GM18499 (cell line): ENCODE measurements at regions not wholly inside any gene's neighbourhood (a gene's known extent, or its start where the extent isn't known, plus 50 kb on each side); places are given as distances from the start of the nearest gene placed in this dataset.
"Not testable (repeated sequence)": the region's sequence is repeated elsewhere in the genome, so short reads cannot be mapped to it uniquely, and the experiment has no call there.

Experiments used
- ATAC-seq: cut with Tn5 transposase; IDR thresholded peaks from one replicate; pipeline ENCODE4 v1.9.1; 2021; ENCODE audit warnings: moderate number of reproducible peaks; ENCODE audit not compliant: insufficient read depth, unreplicated experiment

DNA sequence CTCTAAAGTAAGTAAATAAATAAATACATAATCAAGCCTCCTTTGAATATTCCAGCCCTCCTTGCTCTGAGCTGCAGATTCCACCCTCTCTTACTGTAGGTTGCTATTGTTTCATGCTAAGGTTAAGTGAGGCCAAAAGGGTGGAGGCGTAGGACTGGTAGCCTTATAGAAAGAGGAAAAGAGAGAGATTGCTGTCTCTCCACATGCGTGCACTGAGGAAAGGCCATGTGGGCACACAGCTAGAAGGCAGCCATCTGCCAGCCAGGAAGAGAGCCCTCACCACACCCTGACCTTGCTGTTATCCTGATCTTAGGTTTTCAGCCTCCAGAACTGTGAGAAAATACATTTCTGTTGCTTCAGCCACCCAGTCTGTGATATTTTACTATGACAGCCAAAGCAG is 52.0 kb upstream of the GPCPD1 start:
- ATAC-seq, result no peak

DNA sequence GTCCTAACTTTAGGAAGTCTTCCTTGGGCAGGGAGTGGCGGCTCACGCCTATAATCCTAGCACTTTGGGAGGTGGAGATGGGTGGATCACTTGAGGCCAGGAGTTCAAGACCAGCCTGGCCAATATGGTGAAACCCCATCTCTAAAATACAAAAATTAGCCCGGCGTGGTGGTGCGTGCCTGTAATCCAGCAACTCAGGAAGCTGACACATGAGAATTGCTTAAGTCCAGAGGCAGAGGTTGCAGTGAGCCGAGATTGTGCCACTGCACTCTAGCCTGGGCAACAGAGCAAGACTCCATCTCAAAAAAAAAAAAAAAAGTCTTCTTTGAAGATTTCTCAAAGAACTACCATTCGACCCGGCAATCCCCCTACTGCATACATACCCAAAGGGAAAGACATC is 50.0 kb upstream of the GPCPD1 start:
- not testable (repeated sequence) for ATAC-seq
